Stomach (tissue), 4 donors: ENCODE measurements at regions not wholly inside any gene's neighbourhood (a gene's known extent, or its start where the extent isn't known, plus 50 kb on each side); places are given as distances from the start of the nearest gene placed in this dataset.

Source experiments
- POLR2A ChIP-seq, 4 donors: fragments of 450-650 bp; IDR thresholded peaks; one replicate each; pipeline ENCODE4 v1.6.1; 2016; ENCODE audit warnings: antibody characterized with exemption in 4 of 4, control low read depth in 2 of 4, mild to moderate bottlenecking in 1 of 4, moderate library complexity in 1 of 4
- POLR2AphosphoS5 ChIP-seq, 3 donors: sonication (generic); formaldehyde crosslinking; IDR thresholded peaks; one replicate each; pipeline ENCODE4 v1.6.1; 2016; ENCODE audit warnings: antibody characterized with exemption in 3 of 3
- TF ChIP-seq, protein P1 (sequence below), 7 experiments: fragments of 450-650 bp in 4 of 7; fragments of 200-600 bp in 3 of 7; sonication (generic) in 3 of 7; IDR thresholded peaks; one replicate each; pipeline ENCODE4 v1.5.1; 2016 to 2019; ENCODE audit warnings: antibody characterized with exemption in 7 of 7, control low read depth in 2 of 7, mild to moderate bottlenecking in 1 of 7

GRCh38 chr6:61100072-61100471 lies 1186.0 kb downstream of the KHDRBS2 start:
- TF ChIP-seq, protein P1, sequence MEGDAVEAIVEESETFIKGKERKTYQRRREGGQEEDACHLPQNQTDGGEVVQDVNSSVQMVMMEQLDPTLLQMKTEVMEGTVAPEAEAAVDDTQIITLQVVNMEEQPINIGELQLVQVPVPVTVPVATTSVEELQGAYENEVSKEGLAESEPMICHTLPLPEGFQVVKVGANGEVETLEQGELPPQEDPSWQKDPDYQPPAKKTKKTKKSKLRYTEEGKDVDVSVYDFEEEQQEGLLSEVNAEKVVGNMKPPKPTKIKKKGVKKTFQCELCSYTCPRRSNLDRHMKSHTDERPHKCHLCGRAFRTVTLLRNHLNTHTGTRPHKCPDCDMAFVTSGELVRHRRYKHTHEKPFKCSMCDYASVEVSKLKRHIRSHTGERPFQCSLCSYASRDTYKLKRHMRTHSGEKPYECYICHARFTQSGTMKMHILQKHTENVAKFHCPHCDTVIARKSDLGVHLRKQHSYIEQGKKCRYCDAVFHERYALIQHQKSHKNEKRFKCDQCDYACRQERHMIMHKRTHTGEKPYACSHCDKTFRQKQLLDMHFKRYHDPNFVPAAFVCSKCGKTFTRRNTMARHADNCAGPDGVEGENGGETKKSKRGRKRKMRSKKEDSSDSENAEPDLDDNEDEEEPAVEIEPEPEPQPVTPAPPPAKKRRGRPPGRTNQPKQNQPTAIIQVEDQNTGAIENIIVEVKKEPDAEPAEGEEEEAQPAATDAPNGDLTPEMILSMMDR (IDR thresholded peaks at IDR 0.05): no peak
- TF ChIP-seq POLR2AphosphoS5 (IDR thresholded peaks at IDR 0.05) (no peak), POLR2A (IDR thresholded peaks at IDR 0.05) (no peak)
